K562 (cell line): ENCODE measurements at regions not wholly inside any gene's neighbourhood (a gene's known extent, or its start where the extent isn't known, plus 50 kb on each side); places are given as distances from the start of the nearest gene placed in this dataset.

Experiments used
- ATAC-seq: fragments of 200-7000 bp; cut with Tn5 transposase; 3 replicates; pipeline ENCODE4 v1.9.1; 2020; ENCODE audit warnings: moderate library complexity
- BruUV-seq: library from RNA; stranded (reverse); fragments of 400-500 nt; replicated peaks from 2 replicates; lab custom pipeline; 2021; lab: Mats Ljungman, UMichigan
- CTCF ChIA-PET: fragments of 300-600 bp; formaldehyde crosslinking; extraction: SDS; loops from one replicate; lab custom pipeline; 2021; ENCODE audit warnings: low intra/inter-chr PET ratio; lab: Yijun Ruan, JAX
- POLR2A ChIA-PET: fragments of 300-600, 350-650 bp; sonication (Branson Sonifier 250); formaldehyde crosslinking; extraction: SDS; loops from one replicate; lab custom pipeline; 2021; ENCODE audit warnings: antibody characterized with exemption, inconsistent platforms; lab: Yijun Ruan, JAX
- DNase-seq, 4 experiments: peaks; one replicate each; pipeline versions ENCODE4 v3.0.0 to v3.0.0-alpha.2; 2011 to 2018; ENCODE audit warnings: low spot score in 3 of 4, mixed read lengths in 3 of 4; ENCODE audit errors: extremely low read depth in 1 of 4
- FAIRE-seq: peaks from 2 replicates; lab custom pipeline; 2011; peaks lifted over from hg19 to GRCh38; lab: Jason Lieb, UNC
- H2AFZ ChIP-seq: 2 replicates; pipeline ENCODE4 v1.6.0; 2011; ENCODE audit warnings: low read depth, low read length, control low read depth, inconsistent platforms
- H3K27ac ChIP-seq: fragments of 200-600 bp; 3 replicates; pipeline ENCODE4 v1.8.0; 2011; ENCODE audit warnings: low read depth, mild to moderate bottlenecking, control low read depth, inconsistent platforms, low read length, moderate library complexity, mixed read lengths; ENCODE audit errors: extremely low read depth
- H3K27me3 ChIP-seq, 2 experiments: fragments of 300-600 bp in 1 of 2; 2 replicates in 1 of 2; 3 replicates in 1 of 2; pipeline versions ENCODE4 v1.6.0 to v1.8.0; 2011; ENCODE audit warnings: inconsistent platforms in 2 of 2, low read length in 2 of 2, mild to moderate bottlenecking in 1 of 2, mixed read lengths in 1 of 2, moderate library complexity in 1 of 2; ENCODE audit not compliant: control insufficient read depth in 2 of 2, insufficient read depth in 2 of 2
- H3K36me3 ChIP-seq: fragments of 300-600 bp; 3 replicates; pipeline ENCODE4 v1.8.0; 2011; ENCODE audit warnings: mild to moderate bottlenecking, low read length, inconsistent platforms; ENCODE audit not compliant: control insufficient read depth, insufficient read depth
- H3K4me1 ChIP-seq, 2 experiments: fragments of 200-600 bp in 1 of 2; replicated peaks in 1 of 2; 2 replicates in 1 of 2; 3 replicates in 1 of 2; pipeline versions ENCODE4 v1.5.1 to v1.8.0; 2011; ENCODE audit warnings: inconsistent platforms in 2 of 2, low read length in 2 of 2, mild to moderate bottlenecking in 1 of 2, mixed read lengths in 1 of 2, moderate library complexity in 1 of 2; ENCODE audit not compliant: control insufficient read depth in 2 of 2, insufficient read depth in 2 of 2
- H3K4me2 ChIP-seq: 2 replicates; pipeline ENCODE4 v1.6.1; 2011; ENCODE audit warnings: low read length, control low read depth, inconsistent platforms, mixed read lengths; ENCODE audit not compliant: insufficient read depth
- H3K4me3 ChIP-seq: fragments of 200-600 bp; sonication (generic), shearing (Covaris generic); 2 replicates; pipeline ENCODE4 v1.5.1; 2016; ENCODE audit warnings: control low read depth, inconsistent platforms
- H3K79me2 ChIP-seq: fragments of 200-600 bp; 3 replicates; pipeline ENCODE4 v1.8.0; 2011; ENCODE audit warnings: low read length, inconsistent platforms; ENCODE audit not compliant: control insufficient read depth, insufficient read depth
- H3K9ac ChIP-seq, 2 experiments: 2 replicates each; pipeline versions ENCODE4 v1.6.0 to v1.6.1; 2011; ENCODE audit warnings: low read depth in 2 of 2, low read length in 2 of 2, control low read depth in 1 of 2, inconsistent platforms in 1 of 2, mild to moderate bottlenecking in 1 of 2, mixed read lengths in 1 of 2; ENCODE audit not compliant: insufficient read depth in 1 of 2
- H3K9me1 ChIP-seq: one replicate; pipeline ENCODE4 v1.6.0; 2011; ENCODE audit warnings: inconsistent platforms, mild to moderate bottlenecking, low read length, moderate library complexity; ENCODE audit not compliant: control insufficient read depth, insufficient read depth
- H3K9me3 ChIP-seq: replicated peaks from 2 replicates; pipeline ENCODE4 v1.5.1; 2011; ENCODE audit warnings: low read depth, low read length, inconsistent platforms; ENCODE audit not compliant: control insufficient read depth, insufficient read depth
- H4K20me1 ChIP-seq: replicated peaks from 2 replicates; pipeline ENCODE4 v1.6.1; 2011; ENCODE audit warnings: low read length, inconsistent platforms, mixed read lengths; ENCODE audit not compliant: control insufficient read depth, insufficient read depth
- BMI1 ChIP-seq: fragments of 150-350 bp; IDR thresholded peaks from 2 replicates; pipeline ENCODE4 v1.6.1; 2014; ENCODE audit warnings: low read length
- DDX20 ChIP-seq: fragments of 450-650 bp; IDR thresholded peaks from 2 replicates; pipeline ENCODE4 v1.6.1; 2016; ENCODE audit warnings: missing genetic modification characterization, low read depth, mild to moderate bottlenecking, missing compliant biosample characterization, moderate library complexity
- JUN ChIP-seq, 2 experiments: sonication (generic) in 1 of 2; formaldehyde crosslinking in 1 of 2; IDR thresholded peaks; 2 replicates each; pipeline versions ENCODE4 v1.6.1 to v1.8.0; 2012 to 2022; ENCODE audit warnings: borderline replicate concordance in 2 of 2, mild to moderate bottlenecking in 2 of 2, improper control_type of control experiment in 1 of 2, low read depth in 1 of 2, low read length in 1 of 2, missing genetic modification reagents in 1 of 2
- KDM5B ChIP-seq: fragments of 200-600 bp; sonication (generic); IDR thresholded peaks from 2 replicates; pipeline ENCODE4 v1.6.1; 2012; ENCODE audit warnings: low read depth, mild to moderate bottlenecking, moderate library complexity, low read length, control low read depth, inconsistent platforms; ENCODE audit not compliant: insufficient replicate concordance
- KHSRP ChIP-seq: fragments of 450-650 bp; IDR thresholded peaks from 2 replicates; pipeline ENCODE4 v1.6.1; 2017
- LARP7 ChIP-seq: fragments of 450-650 bp; IDR thresholded peaks from 2 replicates; pipeline ENCODE4 v1.6.1; 2016
- MEF2A ChIP-seq: IDR thresholded peaks from 2 replicates; pipeline ENCODE4 v1.6.1; 2011; ENCODE audit warnings: low read depth, mild to moderate bottlenecking, low read length, moderate library complexity; ENCODE audit not compliant: control insufficient read depth
- MITF ChIP-seq: IDR thresholded peaks from 2 replicates; pipeline ENCODE4 v1.6.1; 2014; ENCODE audit warnings: antibody characterized with exemption
- MYC ChIP-seq, 2 experiments: fragments of 250-450 bp in 1 of 2; sonication (Bioruptor Pico) in 1 of 2; IDR thresholded peaks; 2 replicates each; pipeline versions ENCODE4 v1.5.1 to v1.6.1; 2012 to 2021; ENCODE audit warnings: low read depth in 2 of 2, borderline replicate concordance in 1 of 2, improper control_type of control experiment in 1 of 2, low read length in 1 of 2, mild to moderate bottlenecking in 1 of 2, moderate library complexity in 1 of 2
- PREB ChIP-seq: sonication (generic); formaldehyde crosslinking; IDR thresholded peaks from 2 replicates; pipeline ENCODE4 v1.8.1; 2023; ENCODE audit warnings: mild to moderate bottlenecking, missing genetic modification reagents
- THRB ChIP-seq: fragments of 450-650 bp; formaldehyde crosslinking; conservative IDR thresholded peaks from 2 replicates; pipeline ENCODE4 v1.4.0; 2022; ENCODE audit warnings: mild to moderate bottlenecking, missing genetic modification characterization
- USF1 ChIP-seq: sonication (generic); formaldehyde crosslinking; IDR thresholded peaks from 2 replicates; pipeline ENCODE4 v1.9.0; 2022; ENCODE audit warnings: mild to moderate bottlenecking, missing genetic modification reagents
- ZBTB7A ChIP-seq: IDR thresholded peaks from 2 replicates; pipeline ENCODE4 v1.6.1; 2011; ENCODE audit warnings: low read depth, mild to moderate bottlenecking, low read length, moderate library complexity, borderline replicate concordance; ENCODE audit not compliant: control insufficient read depth
- ZNF696 ChIP-seq: fragments of 250-450 bp; sonication (Bioruptor Pico); conservative IDR thresholded peaks from 2 replicates; pipeline ENCODE4 v1.4.0; 2020; ENCODE audit warnings: mild to moderate bottlenecking, moderate library complexity
- ZNF75A ChIP-seq: fragments of 450-650 bp; formaldehyde crosslinking; IDR thresholded peaks from 2 replicates; pipeline ENCODE4 v1.4.0; 2020; ENCODE audit warnings: mild to moderate bottlenecking
- ZSCAN29 ChIP-seq: fragments of 450-650 bp; IDR thresholded peaks from 2 replicates; pipeline ENCODE4 v1.6.1; 2017
- WGBS: fragments of 100-300 bp; shearing (Covaris generic); methylation state at CpG from one replicate; pipeline ENCODE4 v1.1.6; 2016; ENCODE audit warnings: low coverage, mixed read lengths; ENCODE audit not compliant: insufficient coverage; ENCODE audit errors: missing lambda C conversion rate; 5-methylcytosine and 5-hydroxymethylcytosine counted together
- in situ Hi-C: fragments of 300-500 bp; cut with MboI; formaldehyde crosslinking; loops from 4 replicates; pipeline ENCODE4 v1.15.0; 2018; ENCODE audit warnings: inconsistent platforms, mixed read lengths
- intact Hi-C: fragments of 100-400 bp; cut with micrococcal nuclease; formaldehyde crosslinking; loops from 2 replicates; pipeline ENCODE4 v1.14.2; 2022

- Histone ChIP-seq H2AFZ (no peak overlapping the region), H3K27ac (no peak overlapping the region), H3K36me3 (no peaks in the 10 kb centered on the region), H3K79me2 (no peaks in the 10 kb centered on the region), H3K9me1 (no peaks in the 10 kb centered on the region), H4K20me1 (no peaks in the 10 kb centered on the region), H3K9ac (no peak overlapping the region), H3K4me3 (no peak overlapping the region), H3K27me3 (no peaks in the 10 kb centered on the region), H3K9me3 (no peaks in the 10 kb centered on the region), H3K4me1 (no peaks in the 10 kb centered on the region), H3K4me2 (no peak overlapping the region)
- BruUV-seq: no TSS peak
- TF ChIP-seq DDX20 (tag): no peak
- TF ChIP-seq ZSCAN29: no peak
- no peak for TF ChIP-seq LARP7
- TF ChIP-seq ZNF75A (CRISPR knock-in tag): no peak
- no peak for TF ChIP-seq MYC (IDR thresholded peaks at IDR 0.05; ENCODE audit: low read depth, low read length)
- TF ChIP-seq MYC (CRISPR knock-in tag; IDR thresholded peaks at IDR 0.05; ENCODE audit: borderline replicate concordance, low read depth): no peak
- no peak for TF ChIP-seq JUN (IDR thresholded peaks at IDR 0.05; ENCODE audit: borderline replicate concordance, low read depth, low read length)
- no peak for TF ChIP-seq JUN (CRISPR knock-in tag; IDR thresholded peaks at IDR 0.05; ENCODE audit: borderline replicate concordance)
- TF ChIP-seq THRB: no peak
- TF ChIP-seq ZBTB7A: no peak
- TF ChIP-seq BMI1: no peak
- no peak for TF ChIP-seq MITF
- TF ChIP-seq KHSRP: no peak
- no peak for TF ChIP-seq MEF2A
- TF ChIP-seq USF1 (CRISPR knock-in tag): no peak
- no peak for TF ChIP-seq KDM5B
- TF ChIP-seq ZNF696 (CRISPR knock-in tag): no peak
- no peak for TF ChIP-seq PREB
- intact Hi-C loops (no loop called here), in situ Hi-C loops (no loop called here)
- no peak for DNase-seq
- CTCF ChIA-PET: no interaction called here
- FAIRE-seq: no peak
- POLR2A ChIA-PET: no interaction called here
- 0% methylated on average over 2 of the region's 2 CpGs for WGBS
- ATAC-seq: no peak
These were observed 197.2 kb upstream of the NDST4 start for GRCh38 chr4:115310641-115311040.
